Right lobe of liver (tissue), 6 donors: ENCODE measurements at regions not wholly inside any gene's neighbourhood (a gene's known extent, or its start where the extent isn't known, plus 50 kb on each side); places are given as distances from the start of the nearest gene placed in this dataset.

Experiments
- ATAC-seq, 4 donors: fragments of 200-7000 bp; cut with Tn5 transposase; one replicate each; pipeline ENCODE4 v1.9.1; 2020; ENCODE audit warnings: mild to moderate bottlenecking in 4 of 4, moderate library complexity in 4 of 4
- DNase-seq, 3 donors: peaks; one replicate each; pipeline ENCODE4 v3.0.0-alpha.2; 2020
- H3K27ac ChIP-seq, 3 donors: fragments of 200-600 bp; one replicate each; pipeline ENCODE4 v1.8.0; 2022
- H3K27me3 ChIP-seq, 2 donors: fragments of 200-600 bp; one replicate each; pipeline ENCODE4 v1.8.0; 2022
- H3K36me3 ChIP-seq, 4 donors: fragments of 200-600 bp; sonication (generic) in 1 of 4; one replicate each; pipeline versions ENCODE4 v1.5.1 to v1.8.0; 2017 to 2022; ENCODE audit warnings: control low read depth in 1 of 4
- H3K4me1 ChIP-seq, 4 donors: fragments of 200-600 bp; sonication (generic) in 1 of 4; one replicate each; pipeline versions ENCODE4 v1.5.1 to v1.8.0; 2017 to 2022; ENCODE audit warnings: control low read depth in 1 of 4
- H3K4me3 ChIP-seq, 3 donors: fragments of 200-600 bp; one replicate each; pipeline ENCODE4 v1.8.0; 2022
- H3K9me3 ChIP-seq, 4 donors: fragments of 200-600 bp; sonication (generic) in 1 of 4; one replicate each; pipeline versions ENCODE4 v1.5.1 to v1.8.0; 2017 to 2022; ENCODE audit warnings: control low read depth in 1 of 4
- POLR2A ChIP-seq: fragments of 450-650 bp; IDR thresholded peaks from one replicate; pipeline ENCODE4 v1.6.1; 2017; ENCODE audit warnings: antibody characterized with exemption, mild to moderate bottlenecking
- whole genome bisulfite sequencing: methylation state at CpG from one replicate; pipeline ENCODE4 v1.1.6; 2018; ENCODE audit warnings: low coverage, low lambda C conversion rate; ENCODE audit not compliant: insufficient coverage; ENCODE audit errors: missing lambda C conversion rate; 5-methylcytosine and 5-hydroxymethylcytosine counted together
- intact Hi-C, 2 donors: fragments of 100-400 bp; cut with DNase I; formaldehyde crosslinking; loops; one replicate each; pipeline versions ENCODE4 v1.11.2 to v1.14.1; 2022
- TF ChIP-seq, protein P1 (sequence below), 4 donors: fragments of 200-600 bp in 3 of 4; fragments of 450-650 bp in 1 of 4; IDR thresholded peaks; one replicate each; pipeline versions ENCODE4 v1.5.1 to v1.8.0; 2016 to 2022; ENCODE audit warnings: antibody characterized with exemption in 4 of 4, mild to moderate bottlenecking in 2 of 4
- donor health status: DM: no; HTN: yes; CAD: no.
- donor health status: DM: no; HTN: no; CAD: no.
- donor health status: DM: no; HTN: no; CAD: no.
- donor health status: DM: no; HTN: yes; CAD: no.
- donor health status: DM: no; HTN: yes; CAD: no.

- WGBS: 62% methylated on average over 1 of the region's 1 CpG
- Histone ChIP-seq H3K4me1 (no peaks in the 10 kb centered on the region), H3K36me3 (no peaks in the 10 kb centered on the region), H3K27ac (no peak overlapping the region), H3K9me3 (no peaks in the 10 kb centered on the region), H3K27me3 (no peaks in the 10 kb centered on the region), H3K4me3 (no peak overlapping the region)
- intact Hi-C loops: no loop called here
- DNase-seq (no peak), ATAC-seq (no peak)
- no peak for TF ChIP-seq POLR2A
- TF ChIP-seq, protein P1, sequence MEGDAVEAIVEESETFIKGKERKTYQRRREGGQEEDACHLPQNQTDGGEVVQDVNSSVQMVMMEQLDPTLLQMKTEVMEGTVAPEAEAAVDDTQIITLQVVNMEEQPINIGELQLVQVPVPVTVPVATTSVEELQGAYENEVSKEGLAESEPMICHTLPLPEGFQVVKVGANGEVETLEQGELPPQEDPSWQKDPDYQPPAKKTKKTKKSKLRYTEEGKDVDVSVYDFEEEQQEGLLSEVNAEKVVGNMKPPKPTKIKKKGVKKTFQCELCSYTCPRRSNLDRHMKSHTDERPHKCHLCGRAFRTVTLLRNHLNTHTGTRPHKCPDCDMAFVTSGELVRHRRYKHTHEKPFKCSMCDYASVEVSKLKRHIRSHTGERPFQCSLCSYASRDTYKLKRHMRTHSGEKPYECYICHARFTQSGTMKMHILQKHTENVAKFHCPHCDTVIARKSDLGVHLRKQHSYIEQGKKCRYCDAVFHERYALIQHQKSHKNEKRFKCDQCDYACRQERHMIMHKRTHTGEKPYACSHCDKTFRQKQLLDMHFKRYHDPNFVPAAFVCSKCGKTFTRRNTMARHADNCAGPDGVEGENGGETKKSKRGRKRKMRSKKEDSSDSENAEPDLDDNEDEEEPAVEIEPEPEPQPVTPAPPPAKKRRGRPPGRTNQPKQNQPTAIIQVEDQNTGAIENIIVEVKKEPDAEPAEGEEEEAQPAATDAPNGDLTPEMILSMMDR (IDR thresholded peaks at IDR 0.05): no peak
Measured at GRCh38 chr14:40386433-40386832, 954.2 kb upstream of the FBXO33 start.

DNA sequence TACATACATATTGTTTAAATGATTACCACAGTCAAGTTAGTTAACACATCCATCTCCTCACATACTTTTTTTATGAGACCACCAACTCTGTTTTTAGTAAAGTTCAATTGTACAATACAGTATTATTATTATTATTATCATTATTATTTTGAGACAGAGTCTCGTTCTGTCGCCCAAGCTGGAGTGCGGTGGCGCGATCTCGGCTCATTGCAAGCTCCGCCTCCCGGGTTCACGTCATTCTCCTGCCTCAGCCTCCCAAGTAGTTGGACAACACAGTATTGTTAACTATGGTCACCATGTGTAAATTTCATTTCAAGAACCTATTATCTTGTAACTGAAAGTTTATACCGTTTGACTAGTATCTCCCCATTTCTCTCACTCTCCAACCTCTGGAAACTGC is 942.0 kb upstream of the FBXO33 start:
- intact Hi-C loops: no loop called here
- TF ChIP-seq POLR2A: no peak
- TF ChIP-seq, protein P1 (IDR thresholded peaks at IDR 0.05): no peak
- no peaks in the 10 kb centered on the region for H3K36me3 ChIP-seq
- no peak for ATAC-seq
- 77% methylated on average over 10 of the region's 10 CpGs for WGBS
- no peak for DNase-seq
- no peaks in the 10 kb centered on the region for H3K4me1 ChIP-seq
- no peaks in the 10 kb centered on the region for H3K27me3 ChIP-seq
- no peak overlapping the region for H3K4me3 ChIP-seq
- no peak overlapping the region for H3K27ac ChIP-seq
- H3K9me3 ChIP-seq: no peaks in the 10 kb centered on the region

GRCh38 chr14:40371011-40371410 is 938.8 kb upstream of the FBXO33 start:
- H3K4me3 ChIP-seq: no peak overlapping the region
- 33% methylated on average over 2 of the region's 2 CpGs for WGBS

DNA sequence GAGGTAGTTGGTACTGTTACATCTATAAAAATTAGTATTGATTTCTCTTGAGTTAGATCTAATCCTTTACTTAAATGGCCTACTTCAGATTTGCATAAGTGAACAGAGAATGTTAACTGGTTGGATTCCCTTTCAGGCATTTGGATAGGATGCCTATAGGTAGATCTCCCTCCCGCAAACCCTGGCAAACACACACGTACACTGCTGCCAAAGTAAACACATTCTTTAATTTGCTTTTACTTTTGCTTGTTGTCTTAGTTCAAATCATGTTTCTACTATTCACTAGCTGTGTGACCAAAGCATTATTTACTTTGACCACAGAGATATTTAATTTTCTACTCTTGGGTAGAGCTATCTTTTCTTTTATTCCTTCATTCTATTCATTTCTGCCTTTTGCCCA is 936.1 kb upstream of the FBXO33 start:
- 22% methylated on average over 2 of the region's 2 CpGs for WGBS
- DNase-seq (no peak), ATAC-seq (peak; percentile 62 to 92 (median 80))
- Histone ChIP-seq H3K4me3 (no peak overlapping the region), H3K27ac (no peak overlapping the region), H3K9me3 (peaks cover 0 to 2% (median 0%) of the 10 kb centered on the region in 4 donors), H3K27me3 (no peaks in the 10 kb centered on the region), H3K36me3 (no peaks in the 10 kb centered on the region), H3K4me1 (peaks cover 0 to 10% (median 2%) of the 10 kb centered on the region in 4 donors)
- TF ChIP-seq, protein P1 (IDR thresholded peaks at IDR 0.05): no peak
- intact Hi-C loops: no loop called here

More at GRCh38 chr14:40371011-40371410, 938.8 kb upstream of the FBXO33 start:
- Histone ChIP-seq H3K4me1 (peaks cover 0 to 10% (median 2%) of the 10 kb centered on the region in 4 donors), H3K36me3 (no peaks in the 10 kb centered on the region), H3K27me3 (no peaks in the 10 kb centered on the region), H3K27ac (no peak overlapping the region), H3K9me3 (peaks cover 0 to 2% (median 0%) of the 10 kb centered on the region in 4 donors)
- DNase-seq: no peak
- no peak for TF ChIP-seq POLR2A
- no peak for ATAC-seq
- intact Hi-C loops: no loop called here

DNA sequence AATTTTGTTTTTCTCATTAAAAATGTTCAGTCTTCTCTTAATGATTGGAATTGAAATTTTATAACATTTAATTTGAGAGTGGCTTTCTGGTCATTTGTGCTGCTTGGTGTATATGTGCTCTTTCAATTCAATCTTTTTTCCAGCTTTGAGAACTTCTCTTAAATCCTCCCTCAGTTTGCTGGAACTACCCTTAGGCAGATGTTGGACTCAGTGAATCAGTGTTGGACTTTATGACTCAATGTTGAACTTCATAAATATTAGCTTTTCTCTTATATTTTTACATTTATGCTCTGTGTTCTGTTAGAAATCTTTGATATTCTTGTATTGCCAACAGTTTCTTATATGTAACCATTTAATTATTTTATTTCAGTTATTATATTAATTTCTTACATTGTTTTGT is 935.5 kb upstream of the FBXO33 start:
- intact Hi-C loops: no loop called here
- ATAC-seq: peak in 1 of 4 donors; percentile 43
- H3K27me3 ChIP-seq: no peaks in the 10 kb centered on the region
- no peaks in the 10 kb centered on the region for H3K36me3 ChIP-seq
- H3K4me3 ChIP-seq: no peak overlapping the region
- no peak for DNase-seq
- H3K4me1 ChIP-seq: peaks cover 0 to 10% (median 2%) of the 10 kb centered on the region in 4 donors
- TF ChIP-seq, protein P1 (IDR thresholded peaks at IDR 0.05): no peak
- TF ChIP-seq POLR2A: no peak
- H3K9me3 ChIP-seq: peaks cover 0 to 2% (median 0%) of the 10 kb centered on the region in 4 donors
- no peak overlapping the region for H3K27ac ChIP-seq
